ELR (cell line): ENCODE measurements at regions not wholly inside any gene's neighbourhood (a gene's known extent, or its start where the extent isn't known, plus 50 kb on each side); places are given as distances from the start of the nearest gene placed in this dataset.

Experiments used
- DNase-seq: peaks from one replicate; pipeline ENCODE4 v3.0.0-alpha.2; 2015; ENCODE audit warnings: low read depth

DNA sequence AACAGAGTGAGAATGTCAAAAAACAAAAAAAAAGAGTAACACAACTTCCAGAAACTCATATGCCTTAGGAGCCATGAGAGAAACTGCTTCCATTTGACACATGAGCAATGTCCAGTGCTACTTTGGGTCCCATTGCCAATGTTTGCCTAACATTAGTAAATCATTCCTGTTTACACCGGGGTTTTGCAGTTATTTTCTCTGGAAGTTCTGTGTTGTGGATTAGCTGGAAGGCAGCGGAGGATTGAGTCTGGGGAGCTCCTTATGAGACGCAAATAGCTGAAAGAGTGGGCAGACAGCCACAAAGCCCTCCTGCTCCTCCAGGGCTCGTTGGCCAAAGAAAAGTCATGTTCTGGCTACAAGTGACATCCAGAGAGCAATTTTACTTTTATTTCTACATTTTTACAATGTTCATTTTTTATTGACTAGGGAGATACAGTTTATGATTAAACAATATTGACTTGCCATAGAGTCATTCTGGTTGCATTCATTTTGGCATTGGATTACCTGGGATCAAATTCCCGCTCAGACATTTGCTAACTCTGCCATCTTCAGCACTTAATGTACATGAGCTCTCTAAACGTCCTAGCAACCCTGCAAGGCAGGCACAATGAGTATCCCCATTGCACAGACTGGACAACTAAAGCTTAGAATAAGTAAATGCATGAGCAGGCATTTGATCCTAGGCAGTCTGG lies 66.4 kb upstream of the GALNT2 start:
- DNase-seq = no peak

DNA sequence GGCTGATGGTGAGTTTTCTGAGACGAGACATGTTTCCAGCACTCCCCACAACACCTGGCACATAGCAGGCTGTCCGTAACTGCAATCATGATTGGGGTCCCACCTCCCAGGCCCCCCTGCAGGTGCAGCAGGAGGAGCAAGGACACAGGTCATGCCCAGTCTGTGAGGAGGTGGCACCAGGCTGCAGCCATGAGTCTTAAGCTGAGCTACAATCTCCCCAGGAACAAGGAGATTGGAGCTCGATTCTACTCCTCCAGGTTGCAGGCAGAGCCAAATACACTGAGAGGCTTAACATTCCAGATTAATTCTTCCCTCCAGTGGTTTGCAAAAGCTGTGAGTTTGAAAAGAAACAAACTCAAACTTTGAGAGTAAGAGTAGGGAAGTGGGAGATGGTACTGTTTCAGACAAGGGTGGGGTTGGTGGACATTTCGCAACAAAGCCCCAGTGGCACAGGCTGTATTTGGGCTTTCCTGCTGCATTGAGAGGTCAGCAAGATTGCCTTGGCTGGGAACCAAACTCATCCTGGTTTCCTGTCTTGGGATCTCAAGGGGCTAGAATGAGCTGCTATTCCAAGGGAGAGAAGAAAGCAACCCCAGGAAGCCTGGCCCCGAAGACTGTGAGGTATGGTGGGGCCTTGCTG lies 64.8 kb upstream of the GALNT2 start:
- no peak for DNase-seq

DNA sequence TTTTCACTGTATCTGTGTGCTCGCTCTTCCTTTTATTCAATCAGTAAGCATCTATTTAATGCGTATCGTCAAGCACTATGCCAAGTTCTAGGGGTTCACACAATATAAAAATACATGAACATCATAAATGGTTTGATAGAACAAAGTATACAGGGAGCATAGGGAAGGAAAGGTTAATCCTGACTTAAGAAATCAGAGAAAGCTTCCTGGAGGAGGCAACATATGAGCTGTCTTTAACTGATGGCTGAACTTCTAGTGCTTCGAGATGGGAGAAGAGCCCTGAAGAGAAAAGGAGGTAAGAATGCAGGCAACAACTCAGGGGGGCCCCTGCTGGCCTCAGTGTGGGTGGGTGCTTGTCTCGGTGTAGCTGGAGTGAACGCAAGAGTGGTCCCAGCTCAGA lies 63.6 kb upstream of the GALNT2 start:
- no peak for DNase-seq

DNA sequence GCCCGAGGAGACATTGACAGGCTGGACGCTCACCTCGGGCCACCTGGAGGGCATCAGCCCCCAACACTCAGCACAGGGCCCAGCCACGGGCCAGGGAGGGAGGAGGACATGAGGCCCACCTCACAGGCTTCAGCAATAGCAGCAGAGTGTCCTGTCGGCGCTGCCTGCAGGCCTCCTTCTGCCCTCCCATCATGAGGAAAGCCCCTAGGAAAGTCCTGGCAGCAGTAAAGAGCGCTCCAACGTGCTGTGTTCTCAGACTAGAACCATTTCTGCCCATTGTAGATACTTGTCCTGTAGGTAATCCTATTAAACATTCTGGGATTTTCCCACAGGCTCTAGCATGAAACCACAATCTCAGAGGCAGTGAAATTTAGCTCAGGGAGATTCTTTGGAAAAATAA lies 62.0 kb upstream of the GALNT2 start:
- no peak for DNase-seq

DNA sequence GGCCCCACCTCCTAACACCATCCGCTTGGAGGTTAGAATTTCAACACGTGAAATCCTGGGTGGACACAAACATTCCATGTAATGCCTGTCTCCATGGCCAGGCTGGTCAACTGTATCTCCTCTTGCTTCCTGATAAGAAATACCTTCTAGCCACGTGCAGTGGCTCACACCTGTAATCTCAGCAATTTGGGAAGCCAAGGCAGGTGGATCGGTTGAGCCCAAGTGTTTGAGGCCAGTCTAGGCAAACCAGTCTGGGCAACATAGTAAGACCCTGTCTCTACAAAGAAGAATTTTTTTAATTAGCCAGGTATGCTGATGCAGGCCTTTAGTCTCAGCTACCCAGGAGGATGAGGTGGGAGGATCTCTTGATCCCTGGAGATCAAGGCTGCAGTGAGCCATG lies 58.3 kb upstream of the GALNT2 start:
- DNase-seq = no peak

DNA sequence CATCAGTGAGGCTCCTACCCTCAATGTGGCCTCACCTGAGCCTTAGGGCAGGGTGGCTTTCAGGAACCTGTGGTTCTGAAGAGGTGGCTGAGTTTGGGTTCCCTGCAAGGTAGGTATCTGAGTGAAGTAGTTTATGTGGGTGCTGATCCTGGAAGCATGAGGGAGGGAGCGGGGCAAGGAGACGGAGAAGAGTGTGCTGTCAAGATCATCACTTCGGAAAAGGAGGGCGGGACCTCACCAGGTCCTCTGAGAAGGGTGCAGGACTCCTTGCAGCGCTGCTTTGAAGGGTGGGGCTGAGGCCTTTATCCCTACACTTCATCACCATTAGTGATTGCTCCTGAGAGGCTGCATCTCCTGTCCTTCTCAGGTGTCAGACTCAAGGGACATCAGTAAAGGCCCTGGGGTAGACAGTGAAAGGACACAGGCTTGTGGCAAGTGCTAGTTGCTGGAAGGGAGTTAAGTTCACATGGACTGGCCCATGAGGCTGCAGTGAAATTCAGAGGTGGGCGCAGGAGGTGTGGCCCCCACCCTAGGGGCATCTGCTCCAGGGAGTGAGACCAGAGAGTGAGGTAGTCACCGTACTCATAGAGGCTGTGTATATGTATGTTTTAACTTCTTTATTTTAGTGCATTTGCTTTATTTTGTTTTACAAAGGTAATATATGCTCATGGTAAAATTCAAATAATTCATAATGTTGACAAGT lies 57.3 kb upstream of the GALNT2 start:
- DNase-seq = no peak

DNA sequence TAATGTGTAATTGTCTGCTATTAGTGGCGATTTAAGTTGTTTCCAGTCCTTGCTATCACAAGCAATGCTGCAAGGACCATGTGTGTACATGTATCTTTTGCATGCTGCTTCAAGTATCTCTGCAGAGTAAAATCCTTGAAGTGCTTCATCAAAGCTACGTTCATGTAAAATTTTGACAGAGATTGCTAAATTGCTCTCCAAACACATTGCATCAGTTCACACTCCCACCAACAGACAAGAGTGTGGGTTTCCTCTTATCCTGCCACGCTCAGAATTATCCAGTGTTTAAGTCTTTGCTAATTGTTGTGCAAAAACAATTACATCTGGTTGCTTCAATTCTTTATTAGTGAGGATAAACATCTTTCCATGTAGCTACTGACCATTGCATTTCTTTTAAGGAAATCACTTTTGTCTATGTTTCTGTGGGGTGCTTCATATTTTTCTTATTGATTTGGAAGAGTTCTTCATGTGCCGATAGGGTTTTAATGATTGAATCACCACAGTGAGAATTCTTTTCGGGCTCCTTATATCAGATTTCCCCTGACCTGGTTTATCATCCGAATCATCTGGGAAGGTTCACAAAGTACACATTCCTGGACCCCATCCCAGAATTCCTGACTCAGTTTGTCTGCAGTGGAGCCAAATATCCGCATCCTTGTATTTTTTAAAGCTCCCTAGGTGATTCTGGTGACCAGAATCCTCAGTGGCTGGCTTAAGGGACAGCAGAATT lies 56.3 kb upstream of the GALNT2 start:
- DNase-seq = no peak

DNA sequence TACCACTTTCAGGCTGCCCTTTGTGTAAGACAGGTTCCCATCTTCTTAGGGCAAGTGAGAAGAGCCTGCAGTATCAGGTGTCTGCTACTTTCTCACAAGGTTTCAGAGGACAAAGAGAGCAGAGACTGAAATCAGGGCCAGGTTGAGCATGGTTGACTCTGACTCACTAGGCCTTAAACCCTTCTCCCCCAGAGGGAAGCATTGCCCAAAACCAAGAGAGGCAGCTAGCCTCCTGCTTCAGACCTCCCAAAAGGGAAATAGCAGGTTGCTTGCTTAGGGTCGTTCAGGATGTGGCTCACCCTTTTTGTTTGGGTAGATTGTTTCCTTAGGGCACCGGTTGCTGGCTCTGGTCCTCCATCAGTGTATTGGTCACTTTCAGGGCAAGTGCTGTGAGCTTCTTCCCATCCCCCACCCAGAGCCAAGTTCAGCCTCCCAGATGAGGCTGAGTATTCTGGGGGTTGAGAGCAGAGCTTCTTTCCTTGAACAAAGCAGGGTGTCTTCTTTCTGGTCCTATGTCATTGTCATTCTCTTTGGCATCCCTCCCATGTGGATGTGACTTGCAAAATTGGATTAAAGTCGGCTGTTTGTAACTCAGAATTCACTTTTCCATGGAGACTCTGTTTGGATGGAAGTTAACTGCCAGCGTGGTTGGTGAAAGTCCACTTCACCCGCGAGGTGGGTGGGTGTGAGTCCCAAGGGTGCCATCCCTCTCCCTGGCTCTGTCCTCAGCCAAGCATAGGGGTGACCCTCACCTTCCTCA lies 55.5 kb upstream of the GALNT2 start:
- DNase-seq = no peak

DNA sequence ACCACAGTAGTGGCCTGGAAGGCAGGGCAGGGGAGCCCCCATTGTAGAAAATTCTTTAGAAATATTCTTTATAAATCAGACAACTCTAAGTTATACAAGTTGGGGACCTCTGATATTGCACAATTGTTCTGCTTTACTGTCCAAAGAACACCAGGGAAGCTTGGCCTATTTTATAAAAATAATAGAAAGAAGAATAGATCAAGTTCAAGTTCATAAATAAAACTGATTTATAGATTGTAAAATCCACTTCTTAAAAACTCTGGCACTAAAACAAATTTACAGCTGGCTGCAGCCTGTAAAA lies 55.0 kb upstream of the GALNT2 start:
- no peak for DNase-seq

DNA sequence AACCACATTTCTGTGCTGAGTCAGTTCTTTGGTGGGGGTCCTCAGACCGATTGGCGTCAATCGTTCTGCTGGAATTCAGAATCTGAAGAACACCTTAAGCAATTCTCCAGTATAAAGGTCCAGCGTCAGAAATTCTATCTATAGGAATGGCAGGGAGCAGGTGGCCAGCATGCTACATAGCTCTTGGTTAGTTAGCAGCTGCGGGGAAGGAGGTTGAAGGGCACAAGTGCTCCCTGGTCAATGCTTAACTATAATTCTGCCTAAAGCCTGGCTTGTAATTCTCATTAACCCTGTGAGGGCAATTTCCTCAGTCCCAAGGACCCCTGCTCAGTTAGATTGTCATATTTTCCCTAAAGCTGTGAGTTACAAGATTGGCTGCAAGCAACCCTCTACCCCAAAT lies 54.3 kb upstream of the GALNT2 start:
- no peak for DNase-seq

DNA sequence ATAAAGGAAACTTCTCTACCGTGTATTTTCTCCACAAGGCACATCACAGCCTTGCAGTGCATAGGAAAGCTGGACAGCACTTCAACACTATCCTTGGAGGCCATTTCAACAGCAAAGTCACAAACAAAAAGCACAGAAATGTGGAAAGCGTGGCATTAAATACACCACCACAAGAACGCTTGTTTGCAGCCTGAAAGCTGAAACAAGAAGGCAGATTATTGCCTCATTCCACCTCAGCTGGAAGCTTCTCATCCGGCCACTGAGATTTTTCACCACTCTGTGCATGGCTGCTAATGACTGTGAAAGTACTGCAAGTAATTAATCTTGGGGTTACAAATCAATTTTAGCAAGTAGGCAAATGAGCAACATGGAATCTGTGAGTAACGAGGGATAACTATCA lies 50.9 kb upstream of the GALNT2 start:
- no peak for DNase-seq
